Fibroblast of skin of back (primary cell): ENCODE measurements at regions not wholly inside any gene's neighbourhood (a gene's known extent, or its start where the extent isn't known, plus 50 kb on each side); places are given as distances from the start of the nearest gene placed in this dataset.
A peak's percentile ranks its signal among the peaks of the same experiment; 100 is the strongest.
"Not testable (repeated sequence)": the region's sequence is repeated elsewhere in the genome, so short reads cannot be mapped to it uniquely, and the experiment has no call there.

Experiments
- DNase-seq: peaks from one replicate; pipeline ENCODE4 v3.0.0-alpha.2; 2013

DNA sequence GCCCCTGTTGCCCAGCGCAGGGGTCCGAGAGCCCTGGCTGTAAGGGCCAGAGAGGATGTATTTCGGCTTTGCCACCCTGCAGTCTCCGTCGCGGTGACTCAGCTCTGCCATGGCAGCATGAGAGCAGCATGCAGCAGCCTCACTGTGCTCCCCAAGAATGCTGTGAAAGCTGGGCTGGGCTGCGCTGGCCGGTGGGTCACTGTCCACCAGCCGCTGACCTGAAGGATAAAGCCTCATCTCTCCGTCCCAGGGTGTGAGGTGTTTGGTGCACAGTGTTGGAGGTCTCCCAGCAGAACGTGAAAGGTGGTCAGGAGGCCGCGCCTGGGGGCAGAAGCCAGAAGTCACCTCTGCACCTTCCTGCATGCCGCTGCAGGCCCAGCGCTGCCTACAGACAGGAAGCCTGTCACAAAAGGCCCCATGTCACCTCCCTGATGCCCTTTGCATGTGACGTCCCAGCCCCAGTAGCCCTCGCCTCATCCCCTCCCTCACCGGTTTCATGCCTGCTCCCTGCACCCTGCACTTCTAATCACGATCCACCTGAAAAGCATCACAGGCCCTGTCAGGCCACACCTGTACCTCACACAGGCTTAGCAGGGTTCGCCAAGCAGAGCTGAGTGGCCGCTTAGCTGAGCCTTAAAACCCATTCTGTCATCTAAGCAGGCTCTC lies 342.1 kb downstream of the EIPR1 start:
- no peak for DNase-seq

GRCh38 chr2:3034856-3035255 lies 342.8 kb downstream of the EIPR1 start:
- no peak for DNase-seq

GRCh38 chr2:3034396-3034795 lies 343.2 kb downstream of the EIPR1 start:
- DNase-seq, result no peak

- no peak for DNase-seq
Measured at GRCh38 chr2:3033315-3033714, 344.3 kb downstream of the EIPR1 start.

GRCh38 chr2:3030791-3031190 lies 346.8 kb downstream of the EIPR1 start:
- not testable (repeated sequence) for DNase-seq

DNA sequence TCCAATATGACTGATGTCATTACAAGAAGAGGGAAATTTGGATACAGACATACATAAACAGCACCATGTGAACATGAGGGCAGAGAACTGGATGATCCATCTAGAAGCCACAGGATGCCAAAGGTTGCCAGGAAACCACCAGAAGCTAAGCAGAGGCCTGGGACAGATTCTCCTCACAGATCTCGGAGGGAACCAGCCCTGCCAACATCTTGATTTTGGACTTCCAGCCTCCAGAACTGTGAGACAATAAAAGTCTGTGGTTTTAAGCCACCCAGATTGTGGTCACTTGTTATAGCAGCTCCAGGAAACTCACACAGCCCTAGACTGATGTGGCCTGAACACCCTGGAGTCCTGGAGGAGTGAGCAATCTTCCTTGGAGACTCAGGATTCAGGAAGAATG lies 351.6 kb downstream of the EIPR1 start:
- no peak for DNase-seq

GRCh38 chr2:3025261-3025660 lies 352.4 kb downstream of the EIPR1 start:
- no peak for DNase-seq

DNA sequence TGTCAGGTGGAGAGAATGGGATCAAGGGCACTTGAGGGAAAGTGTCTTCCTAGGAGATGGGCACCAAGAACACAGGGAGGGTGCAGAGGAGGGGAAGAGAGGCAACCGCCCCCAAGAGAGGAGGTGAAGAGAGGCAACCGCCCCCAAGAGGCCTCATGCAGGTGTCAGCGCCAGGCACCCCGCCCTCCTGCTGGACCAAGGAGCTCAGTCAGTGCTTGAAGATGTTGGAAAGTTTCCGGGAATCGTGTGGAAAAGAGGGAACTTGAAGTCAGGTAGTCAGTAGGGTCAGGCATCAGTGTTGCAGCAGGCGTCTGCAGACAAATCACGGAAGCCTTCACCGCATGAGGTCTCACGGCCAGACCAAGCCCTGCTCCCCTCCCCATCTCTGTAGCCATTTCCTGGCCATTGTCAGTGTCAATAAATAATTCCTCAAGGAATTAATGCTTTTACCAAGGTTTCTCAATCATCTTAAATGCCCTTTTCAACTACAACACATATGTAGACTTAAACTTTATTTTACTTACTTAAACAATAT lies 353.1 kb downstream of the EIPR1 start:
- DNase-seq, result no peak

DNA sequence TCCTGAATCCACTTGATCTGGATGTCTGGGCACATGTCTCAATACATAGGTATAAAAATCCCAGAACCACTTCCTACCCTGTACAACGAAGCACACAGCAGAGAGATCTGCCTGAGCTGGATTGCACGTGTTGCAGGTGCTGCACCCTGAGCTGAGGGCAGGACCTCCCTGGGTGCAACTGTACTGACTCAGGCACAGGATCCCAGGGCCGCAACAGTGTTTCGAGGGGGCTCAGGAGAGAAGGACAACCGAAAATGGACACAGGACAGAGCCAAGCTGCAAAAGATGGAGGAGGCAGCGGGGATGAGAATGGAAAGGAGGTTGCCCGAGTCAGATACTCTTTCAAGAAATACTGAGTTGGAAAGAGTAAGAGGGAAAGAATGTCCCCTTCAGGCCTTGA lies 354.1 kb downstream of the EIPR1 start:
- no peak for DNase-seq

GRCh38 chr2:3022841-3023372 lies 354.7 kb downstream of the EIPR1 start:
- DNase-seq, result no peak

- no peak for DNase-seq
Measured at GRCh38 chr2:3021720-3022119, 355.9 kb downstream of the EIPR1 start.

DNA sequence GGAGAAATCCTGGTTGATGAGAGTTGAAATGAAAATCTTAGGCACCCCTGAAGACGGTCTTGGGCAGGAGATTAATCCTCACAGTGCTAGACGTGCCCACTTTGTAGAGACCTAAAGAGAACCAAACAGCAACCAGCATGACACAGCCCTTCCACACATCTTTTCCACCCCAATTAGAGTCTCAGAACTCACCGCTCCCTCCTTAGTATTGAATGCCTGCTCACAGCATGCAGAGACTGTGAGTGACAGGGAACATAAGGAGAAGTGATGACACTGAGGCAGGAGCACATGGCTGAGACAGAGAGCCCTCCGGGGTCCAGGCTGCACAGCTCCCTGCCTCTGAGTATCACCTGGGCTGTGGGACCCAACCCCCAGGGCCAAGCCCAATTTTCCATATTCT lies 367.6 kb downstream of the EIPR1 start:
- no peak for DNase-seq

GRCh38 chr2:3009483-3009882 lies 368.1 kb downstream of the EIPR1 start:
- no peak for DNase-seq

DNA sequence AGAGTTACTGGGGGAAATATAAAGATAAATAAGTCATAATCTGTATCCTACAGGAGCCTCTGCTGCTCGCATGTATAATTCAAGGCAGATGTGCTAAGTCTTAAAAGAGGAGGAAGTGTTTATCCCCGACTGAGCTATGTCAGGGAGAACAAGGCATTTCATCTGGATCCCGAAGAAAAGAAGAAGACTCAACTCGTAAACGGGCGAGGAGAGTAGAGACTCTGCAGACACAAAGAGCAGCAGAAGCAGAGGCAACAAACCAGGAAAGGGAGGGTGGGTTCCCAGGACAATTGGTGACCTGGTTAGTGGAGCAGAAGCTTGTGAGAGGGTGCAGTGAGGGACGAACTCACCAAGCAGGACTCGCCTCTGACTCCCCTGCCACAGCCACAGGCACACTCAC lies 368.6 kb downstream of the EIPR1 start:
- DNase-seq, result no peak

GRCh38 chr2:3008561-3008960 lies 369.1 kb downstream of the EIPR1 start:
- no peak for DNase-seq

DNA sequence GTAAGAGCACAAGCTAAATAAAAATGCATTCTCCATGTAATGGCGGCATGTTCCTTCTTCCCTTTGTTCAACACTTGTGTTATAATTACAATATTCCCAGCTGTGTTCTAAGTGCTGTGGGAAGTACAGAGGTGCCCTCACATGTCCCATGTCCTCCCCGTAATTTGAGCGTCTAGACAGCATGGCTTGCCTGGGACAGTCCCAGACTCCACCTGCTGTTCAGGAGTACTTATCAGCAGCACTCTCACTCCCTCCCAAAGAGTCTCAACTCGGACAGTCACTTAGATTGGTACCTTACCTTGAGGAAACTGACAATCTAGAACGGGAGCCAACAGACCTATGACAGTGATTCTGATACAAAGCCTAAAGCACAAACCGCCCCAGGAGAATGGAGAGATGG lies 370.5 kb downstream of the EIPR1 start:
- no peak for DNase-seq

- DNase-seq, result no peak
Measured at GRCh38 chr2:3005859-3006501, 371.6 kb downstream of the EIPR1 start.

GRCh38 chr2:3001615-3002560 lies 375.7 kb downstream of the EIPR1 start:
- DNase-seq, result peak; percentile 3

- no peak for DNase-seq
Measured at GRCh38 chr2:3000968-3001367, 376.6 kb downstream of the EIPR1 start.

DNA sequence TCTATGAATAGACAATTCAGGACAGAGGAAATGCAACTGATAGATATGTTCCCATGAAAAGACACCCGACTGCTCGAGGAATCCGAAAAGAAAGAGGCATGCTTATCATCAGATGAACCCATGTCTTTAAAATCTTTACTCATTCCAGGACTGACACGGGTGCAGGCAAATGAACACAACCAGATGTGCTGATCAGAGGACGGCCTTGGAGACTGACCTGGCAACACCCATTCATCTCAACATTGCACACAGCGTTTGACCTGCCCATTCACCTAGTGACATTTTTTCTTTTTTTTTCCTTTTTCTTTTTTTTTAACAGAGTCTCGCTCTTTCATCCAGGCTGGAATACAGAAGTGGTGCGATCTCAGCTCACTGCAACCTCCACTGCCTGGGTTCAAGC lies 377.5 kb downstream of the EIPR1 start:
- no peak for DNase-seq

GRCh38 chr2:2998971-2999370 lies 378.6 kb downstream of the EIPR1 start:
- DNase-seq, result no peak

DNA sequence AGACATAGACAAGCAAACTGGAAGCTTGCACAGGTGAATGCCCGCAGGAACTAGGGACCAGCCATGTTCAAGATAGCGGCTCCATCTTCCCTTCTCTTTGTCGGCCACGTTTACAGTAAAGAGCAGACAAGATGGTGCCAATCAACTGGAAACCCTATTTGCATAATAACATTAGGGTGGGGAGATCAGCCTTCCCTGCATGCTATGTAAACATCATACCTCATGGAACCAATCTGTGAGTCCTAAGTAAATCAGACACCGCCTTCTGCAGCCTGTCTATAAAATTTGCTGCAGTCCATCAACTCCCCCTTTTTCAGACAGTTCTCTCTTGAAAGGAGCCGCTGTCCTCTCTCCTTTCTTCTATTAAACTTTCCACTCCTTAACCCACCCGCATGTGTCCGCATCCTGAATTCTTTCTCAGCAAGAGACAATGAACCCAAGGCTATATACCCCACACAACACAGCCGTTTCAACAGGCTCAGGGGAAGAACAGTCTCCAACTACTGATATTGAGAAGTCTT lies 384.4 kb downstream of the EIPR1 start:
- no peak for DNase-seq

DNA sequence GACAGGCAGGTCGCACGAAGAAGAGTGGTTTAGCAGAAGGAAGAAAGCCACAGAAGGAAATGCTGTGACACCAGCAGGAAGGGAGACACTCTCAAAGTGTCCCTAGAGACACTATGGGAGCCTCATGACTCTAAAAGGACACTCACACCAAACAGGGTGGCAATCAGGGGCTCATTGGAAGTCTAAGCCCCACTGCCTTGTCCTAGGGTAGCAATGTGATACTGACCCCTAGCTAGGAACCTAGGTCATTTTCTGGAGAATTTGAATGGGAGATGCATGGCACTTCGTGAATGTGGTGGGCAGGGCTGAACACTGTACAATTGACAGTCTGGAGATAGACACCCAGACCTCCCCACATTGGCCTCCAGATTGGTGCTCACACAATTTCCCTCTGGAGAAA lies 385.0 kb downstream of the EIPR1 start:
- DNase-seq, result no peak
